Spleen (tissue), 7 donors: ENCODE measurements at regions not wholly inside any gene's neighbourhood (a gene's known extent, or its start where the extent isn't known, plus 50 kb on each side); places are given as distances from the start of the nearest gene placed in this dataset.

Experiments used
- CTCF ChIP-seq, 11 experiments: fragments of 200-600 bp in 7 of 11; fragments of 450-650 bp in 4 of 11; sonication (generic) in 4 of 11; IDR thresholded peaks in 8 of 11; conservative IDR thresholded peaks in 3 of 11; 1 replicate in 7 of 11; 2 replicates in 4 of 11; pipeline versions ENCODE4 v1.4.0 to v1.8.0; 2016 to 2021; ENCODE audit warnings: antibody characterized with exemption in 11 of 11, inconsistent platforms in 4 of 11, mild to moderate bottlenecking in 1 of 11
- POLR2A ChIP-seq, 3 donors: fragments of 450-650 bp; IDR thresholded peaks; one replicate each; pipeline ENCODE4 v1.5.1; 2017; ENCODE audit warnings: antibody characterized with exemption in 3 of 3, mild to moderate bottlenecking in 1 of 3
- donor health status: DM: no; HTN: no; CAD: no; lungs with moderate emphysema.
- donor health status: DM: no; HTN: no; CAD: no.
- donor health status: DM: no; HTN: no; CAD: no.

- TF ChIP-seq POLR2A (IDR thresholded peaks at IDR 0.05) = no peak
- TF ChIP-seq CTCF (IDR thresholded peaks at IDR 0.05 in 8 of 11, conservative IDR thresholded peaks at IDR 0.05 in 3 of 11) = no peak
Measured at GRCh38 chr3:31039145-31039544, 144.7 kb upstream of the GADL1 start.
